Neural cell (in vitro differentiated cells): ENCODE measurements at regions not wholly inside any gene's neighbourhood (a gene's known extent, or its start where the extent isn't known, plus 50 kb on each side); places are given as distances from the start of the nearest gene placed in this dataset.

Experiments used
- CTCF ChIP-seq: fragments of 450-650 bp; IDR thresholded peaks from 2 replicates; pipeline ENCODE4 v1.5.1; 2014; ENCODE audit warnings: antibody characterized with exemption, mild to moderate bottlenecking, moderate library complexity; ENCODE audit not compliant: poor library complexity, severe bottlenecking
- EP300 ChIP-seq: fragments of 450-650 bp; conservative IDR thresholded peaks from 2 replicates; pipeline ENCODE4 v1.6.1; 2014; ENCODE audit warnings: antibody characterized with exemption, mild to moderate bottlenecking, moderate library complexity; ENCODE audit not compliant: poor library complexity, severe bottlenecking
- EZH2 ChIP-seq: fragments of 200-600, 300-800 bp; shearing (Covaris generic), sonication (generic); IDR thresholded peaks from 2 replicates; pipeline ENCODE4 v1.6.1; 2014; ENCODE audit warnings: antibody characterized with exemption, low read length, borderline replicate concordance, mild to moderate bottlenecking; ENCODE audit not compliant: insufficient read depth, poor library complexity, severe bottlenecking
- POLR2AphosphoS5 ChIP-seq: IDR thresholded peaks from 2 replicates; pipeline ENCODE4 v1.6.1; 2012
- RAD21 ChIP-seq: fragments of 450-650 bp; conservative IDR thresholded peaks from 2 replicates; pipeline ENCODE4 v1.6.1; 2014; ENCODE audit warnings: antibody characterized with exemption, mild to moderate bottlenecking, moderate library complexity
- TAF1 ChIP-seq: IDR thresholded peaks from 2 replicates; pipeline ENCODE4 v1.6.1; 2012; ENCODE audit warnings: low read depth
- TF ChIP-seq, protein P1 (sequence below): IDR thresholded peaks from 2 replicates; pipeline ENCODE4 v1.6.1; 2012; ENCODE audit warnings: borderline replicate concordance

DNA sequence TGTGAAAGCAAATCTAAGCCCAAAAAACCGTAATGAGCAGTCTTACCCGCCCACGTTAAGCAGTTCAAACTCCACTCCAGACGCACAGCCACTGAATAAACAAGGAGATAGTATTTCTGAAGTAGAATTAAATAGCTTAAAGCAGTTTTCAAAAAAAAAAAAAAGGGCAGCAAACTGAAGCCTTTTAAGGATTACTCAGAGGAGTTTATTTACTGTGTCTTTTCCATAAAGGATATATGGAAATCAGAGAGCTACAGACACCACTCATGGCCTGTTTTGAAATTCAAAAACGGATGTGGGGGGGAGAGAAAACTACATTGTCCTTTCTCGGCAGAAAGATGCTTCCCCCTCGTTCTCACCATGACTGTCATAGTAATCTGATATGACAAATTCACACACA, 83.7 kb upstream of the IRX1 start:
- TF ChIP-seq POLR2AphosphoS5 (no peak), CTCF (no peak), EZH2 (no peak), RAD21 (no peak), EP300 (no peak), TAF1 (no peak)
- TF ChIP-seq, protein P1, sequence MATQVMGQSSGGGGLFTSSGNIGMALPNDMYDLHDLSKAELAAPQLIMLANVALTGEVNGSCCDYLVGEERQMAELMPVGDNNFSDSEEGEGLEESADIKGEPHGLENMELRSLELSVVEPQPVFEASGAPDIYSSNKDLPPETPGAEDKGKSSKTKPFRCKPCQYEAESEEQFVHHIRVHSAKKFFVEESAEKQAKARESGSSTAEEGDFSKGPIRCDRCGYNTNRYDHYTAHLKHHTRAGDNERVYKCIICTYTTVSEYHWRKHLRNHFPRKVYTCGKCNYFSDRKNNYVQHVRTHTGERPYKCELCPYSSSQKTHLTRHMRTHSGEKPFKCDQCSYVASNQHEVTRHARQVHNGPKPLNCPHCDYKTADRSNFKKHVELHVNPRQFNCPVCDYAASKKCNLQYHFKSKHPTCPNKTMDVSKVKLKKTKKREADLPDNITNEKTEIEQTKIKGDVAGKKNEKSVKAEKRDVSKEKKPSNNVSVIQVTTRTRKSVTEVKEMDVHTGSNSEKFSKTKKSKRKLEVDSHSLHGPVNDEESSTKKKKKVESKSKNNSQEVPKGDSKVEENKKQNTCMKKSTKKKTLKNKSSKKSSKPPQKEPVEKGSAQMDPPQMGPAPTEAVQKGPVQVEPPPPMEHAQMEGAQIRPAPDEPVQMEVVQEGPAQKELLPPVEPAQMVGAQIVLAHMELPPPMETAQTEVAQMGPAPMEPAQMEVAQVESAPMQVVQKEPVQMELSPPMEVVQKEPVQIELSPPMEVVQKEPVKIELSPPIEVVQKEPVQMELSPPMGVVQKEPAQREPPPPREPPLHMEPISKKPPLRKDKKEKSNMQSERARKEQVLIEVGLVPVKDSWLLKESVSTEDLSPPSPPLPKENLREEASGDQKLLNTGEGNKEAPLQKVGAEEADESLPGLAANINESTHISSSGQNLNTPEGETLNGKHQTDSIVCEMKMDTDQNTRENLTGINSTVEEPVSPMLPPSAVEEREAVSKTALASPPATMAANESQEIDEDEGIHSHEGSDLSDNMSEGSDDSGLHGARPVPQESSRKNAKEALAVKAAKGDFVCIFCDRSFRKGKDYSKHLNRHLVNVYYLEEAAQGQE: no peak
